ENCODE measurements at regions not wholly inside any gene's neighbourhood (a gene's known extent, or its start where the extent isn't known, plus 50 kb on each side); places are given as distances from the start of the nearest gene placed in this dataset.

DNA sequence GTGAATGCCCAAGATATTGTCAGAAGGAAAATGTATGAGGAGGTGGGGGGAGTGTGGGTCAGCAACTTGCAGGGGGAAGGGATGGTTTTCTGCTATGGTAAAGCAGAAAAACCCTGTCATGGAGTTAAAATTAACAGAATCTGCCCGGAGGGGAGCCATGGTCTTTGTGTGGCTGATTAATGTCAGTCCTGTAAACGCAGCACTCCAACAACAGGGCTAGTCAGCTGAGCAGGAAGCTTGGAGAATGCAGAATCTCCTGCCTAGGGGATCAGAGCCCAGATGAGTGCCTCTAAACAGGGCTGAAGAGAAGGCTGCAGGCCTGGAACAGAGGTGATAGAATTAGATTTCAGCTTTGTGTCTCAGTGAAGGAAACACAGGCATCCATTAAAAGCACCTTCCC is 140.9 kb upstream of the MTNR1B start:
- no peaks in the 10 kb centered on the region for H3K36me3 ChIP-seq (replicated peaks in 1 of 2; ENCODE audit: insufficient read depth in 1 of 2, low read depth in 2 of 2)
- H3K27me3 ChIP-seq: no peaks in the 10 kb centered on the region
- H3K27ac ChIP-seq: no peak overlapping the region
- H3K4me3 ChIP-seq: no peak overlapping the region
- intact Hi-C loops (cut with DNase I): no loop called here
- H3K4me1 ChIP-seq: no peaks in the 10 kb centered on the region
- ATAC-seq (no peak), DNase-seq (no peak)
- WGBS, 2 donors: 12 to 13% methylated on average over 2 of the region's 2 CpGs
- TF ChIP-seq POLR2A (IDR thresholded peaks at IDR 0.05): no peak
- TF ChIP-seq, protein P1, sequence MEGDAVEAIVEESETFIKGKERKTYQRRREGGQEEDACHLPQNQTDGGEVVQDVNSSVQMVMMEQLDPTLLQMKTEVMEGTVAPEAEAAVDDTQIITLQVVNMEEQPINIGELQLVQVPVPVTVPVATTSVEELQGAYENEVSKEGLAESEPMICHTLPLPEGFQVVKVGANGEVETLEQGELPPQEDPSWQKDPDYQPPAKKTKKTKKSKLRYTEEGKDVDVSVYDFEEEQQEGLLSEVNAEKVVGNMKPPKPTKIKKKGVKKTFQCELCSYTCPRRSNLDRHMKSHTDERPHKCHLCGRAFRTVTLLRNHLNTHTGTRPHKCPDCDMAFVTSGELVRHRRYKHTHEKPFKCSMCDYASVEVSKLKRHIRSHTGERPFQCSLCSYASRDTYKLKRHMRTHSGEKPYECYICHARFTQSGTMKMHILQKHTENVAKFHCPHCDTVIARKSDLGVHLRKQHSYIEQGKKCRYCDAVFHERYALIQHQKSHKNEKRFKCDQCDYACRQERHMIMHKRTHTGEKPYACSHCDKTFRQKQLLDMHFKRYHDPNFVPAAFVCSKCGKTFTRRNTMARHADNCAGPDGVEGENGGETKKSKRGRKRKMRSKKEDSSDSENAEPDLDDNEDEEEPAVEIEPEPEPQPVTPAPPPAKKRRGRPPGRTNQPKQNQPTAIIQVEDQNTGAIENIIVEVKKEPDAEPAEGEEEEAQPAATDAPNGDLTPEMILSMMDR (IDR thresholded peaks at IDR 0.05): no peak
- no peaks in the 10 kb centered on the region for H3K9me3 ChIP-seq

DNA sequence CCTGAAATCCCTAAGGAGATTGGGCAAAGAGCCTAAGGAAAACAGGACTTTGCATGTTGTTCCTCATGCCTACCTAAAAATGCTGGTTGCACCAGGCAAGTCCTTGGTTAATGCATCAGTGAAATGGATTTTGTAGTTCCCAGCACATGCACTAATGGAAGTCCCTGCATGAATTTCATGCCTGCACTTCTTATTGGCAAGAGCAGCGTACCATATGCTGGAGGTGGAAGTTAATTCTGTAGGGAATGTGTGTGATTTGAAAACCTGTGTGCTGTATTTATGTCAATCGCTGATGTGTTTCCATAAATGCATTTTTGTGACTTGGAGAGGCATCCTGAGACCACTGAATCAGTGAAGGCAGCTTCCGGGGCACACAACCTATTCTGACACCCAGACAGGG is 140.3 kb upstream of the MTNR1B start:
- intact Hi-C loops (cut with DNase I): no loop called here
- Histone ChIP-seq H3K4me1 (no peaks in the 10 kb centered on the region), H3K27ac (no peak overlapping the region), H3K4me3 (no peak overlapping the region), H3K36me3 (replicated peaks in 1 of 2; ENCODE audit: insufficient read depth in 1 of 2, low read depth in 2 of 2) (no peaks in the 10 kb centered on the region), H3K27me3 (no peaks in the 10 kb centered on the region), H3K9me3 (no peaks in the 10 kb centered on the region)
- no peak for ATAC-seq
- 74 to 80% methylated on average over 3 of the region's 3 CpGs for WGBS, 2 donors
- DNase-seq: no peak
- TF ChIP-seq, protein P1 (IDR thresholded peaks at IDR 0.05): no peak
- TF ChIP-seq POLR2A (IDR thresholded peaks at IDR 0.05): no peak

DNA sequence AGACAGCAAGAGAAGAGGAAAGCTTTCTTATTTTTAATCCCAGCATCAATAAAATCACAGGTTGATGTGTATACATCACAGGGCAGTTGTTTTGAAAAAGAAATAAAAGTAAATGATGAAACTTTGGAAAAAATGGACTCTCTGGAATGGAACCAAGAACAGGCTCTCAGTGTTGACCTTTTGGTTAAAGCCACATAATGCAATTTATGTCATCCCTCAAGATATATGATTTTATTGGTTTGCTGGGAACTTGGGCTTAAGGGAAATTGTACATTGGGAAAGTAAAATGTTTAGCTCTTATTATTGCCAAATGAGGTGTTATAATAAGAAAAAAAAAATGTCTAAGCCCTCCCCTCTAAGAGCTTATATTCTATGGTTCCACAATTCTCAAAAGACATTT is 139.8 kb upstream of the MTNR1B start:
- no peak for TF ChIP-seq POLR2A (IDR thresholded peaks at IDR 0.05)
- TF ChIP-seq, protein P1 (IDR thresholded peaks at IDR 0.05): no peak
- no peaks in the 10 kb centered on the region for H3K4me1 ChIP-seq

DNA sequence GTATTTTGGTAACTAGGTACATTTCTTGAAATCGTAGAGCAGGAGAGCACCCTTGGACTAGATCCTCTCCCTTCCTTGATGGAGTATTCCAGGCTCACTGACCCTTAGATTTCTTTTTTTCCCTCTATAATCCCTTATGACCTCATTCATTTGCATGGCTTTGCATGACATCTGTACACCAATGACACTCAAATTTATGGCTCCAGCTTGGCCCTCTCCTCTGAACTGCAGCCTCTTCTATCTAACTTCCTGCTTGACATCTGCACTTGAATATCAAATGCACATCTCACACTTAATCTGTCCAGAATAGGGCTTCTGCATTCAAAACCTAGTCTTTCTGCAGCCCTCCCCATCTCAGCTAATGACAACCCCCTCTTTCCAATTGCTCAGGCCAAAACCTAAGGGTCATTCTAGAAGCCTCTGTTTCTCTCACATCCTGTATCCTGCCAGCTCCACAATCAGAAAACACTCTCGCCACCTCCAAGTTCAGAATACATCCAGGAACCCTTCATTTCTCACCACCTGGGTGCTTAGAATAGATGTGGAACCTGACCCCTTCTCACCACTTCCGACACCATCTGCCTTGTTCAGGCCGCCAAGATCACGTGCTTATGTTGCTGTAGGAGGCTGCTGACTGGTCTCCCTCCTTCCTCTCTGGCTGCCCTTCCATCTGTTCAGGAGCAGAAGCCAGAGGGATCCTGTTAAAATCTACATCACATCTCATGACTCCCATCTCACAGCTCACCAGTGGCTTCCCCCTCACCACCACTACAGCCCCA is 138.9 kb upstream of the MTNR1B start:
- H3K27me3 ChIP-seq: no peaks in the 10 kb centered on the region
- DNase-seq (no peak), ATAC-seq (no peak)
- intact Hi-C loops (cut with DNase I): no loop called here
- 70 to 71% methylated on average over 5 of the region's 5 CpGs for WGBS, 2 donors
- H3K36me3 ChIP-seq (replicated peaks in 1 of 2; ENCODE audit: insufficient read depth in 1 of 2, low read depth in 2 of 2): no peaks in the 10 kb centered on the region
- no peak overlapping the region for H3K27ac ChIP-seq
- no peaks in the 10 kb centered on the region for H3K4me1 ChIP-seq
- no peak for TF ChIP-seq POLR2A (IDR thresholded peaks at IDR 0.05)
- TF ChIP-seq, protein P1 (IDR thresholded peaks at IDR 0.05): no peak
- H3K4me3 ChIP-seq: no peak overlapping the region
- H3K9me3 ChIP-seq: no peaks in the 10 kb centered on the region

More for the DNA sequence above, 139.8 kb upstream of the MTNR1B start:
- Histone ChIP-seq H3K27me3 (no peaks in the 10 kb centered on the region), H3K27ac (no peak overlapping the region), H3K36me3 (replicated peaks in 1 of 2; ENCODE audit: insufficient read depth in 1 of 2, low read depth in 2 of 2) (no peaks in the 10 kb centered on the region), H3K9me3 (no peaks in the 10 kb centered on the region), H3K4me3 (no peak overlapping the region)
- intact Hi-C loops (cut with DNase I): no loop called here
- DNase-seq (no peak), ATAC-seq (no peak)

Data from body of pancreas (tissue), 4 donors.